Gastrocnemius medialis (tissue), 4 donors: ENCODE measurements at regions not wholly inside any gene's neighbourhood (a gene's known extent, or its start where the extent isn't known, plus 50 kb on each side); places are given as distances from the start of the nearest gene placed in this dataset.

Experiments used
- POLR2A ChIP-seq, 2 donors: fragments of 450-650 bp; IDR thresholded peaks; one replicate each; pipeline ENCODE4 v1.6.1; 2017; ENCODE audit warnings: antibody characterized with exemption in 2 of 2, mild to moderate bottlenecking in 2 of 2, moderate library complexity in 2 of 2
- TF ChIP-seq, protein P1 (sequence below), 5 experiments: fragments of 450-650 bp in 3 of 5; fragments of 200-600 bp in 2 of 5; sonication (generic) in 2 of 5; IDR thresholded peaks in 4 of 5; conservative IDR thresholded peaks in 1 of 5; 1 replicate in 4 of 5; 2 replicates in 1 of 5; pipeline ENCODE4 v1.5.1; 2016 to 2019; ENCODE audit warnings: antibody characterized with exemption in 5 of 5, mild to moderate bottlenecking in 3 of 5, moderate library complexity in 3 of 5

DNA sequence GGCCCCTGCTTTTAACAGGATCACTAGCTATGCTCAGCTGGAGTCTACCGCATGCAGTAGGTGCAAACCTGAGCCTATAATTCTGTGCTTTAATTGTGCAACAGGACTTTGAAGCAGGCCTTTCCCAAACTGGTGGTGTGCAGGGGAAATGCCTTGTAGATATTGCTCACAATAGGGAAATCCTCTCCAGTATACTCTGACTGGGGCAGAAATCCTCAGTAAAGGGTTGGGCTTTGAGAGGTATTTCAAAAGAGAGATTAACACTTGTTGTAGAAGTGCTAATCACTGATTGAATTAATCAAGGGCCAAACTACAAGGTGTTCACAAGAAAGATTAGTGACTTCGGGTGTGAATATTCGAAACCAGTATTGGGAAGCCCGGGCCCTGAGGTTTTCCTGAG is 58.5 kb upstream of the EXOC6 start:
- TF ChIP-seq, protein P1, sequence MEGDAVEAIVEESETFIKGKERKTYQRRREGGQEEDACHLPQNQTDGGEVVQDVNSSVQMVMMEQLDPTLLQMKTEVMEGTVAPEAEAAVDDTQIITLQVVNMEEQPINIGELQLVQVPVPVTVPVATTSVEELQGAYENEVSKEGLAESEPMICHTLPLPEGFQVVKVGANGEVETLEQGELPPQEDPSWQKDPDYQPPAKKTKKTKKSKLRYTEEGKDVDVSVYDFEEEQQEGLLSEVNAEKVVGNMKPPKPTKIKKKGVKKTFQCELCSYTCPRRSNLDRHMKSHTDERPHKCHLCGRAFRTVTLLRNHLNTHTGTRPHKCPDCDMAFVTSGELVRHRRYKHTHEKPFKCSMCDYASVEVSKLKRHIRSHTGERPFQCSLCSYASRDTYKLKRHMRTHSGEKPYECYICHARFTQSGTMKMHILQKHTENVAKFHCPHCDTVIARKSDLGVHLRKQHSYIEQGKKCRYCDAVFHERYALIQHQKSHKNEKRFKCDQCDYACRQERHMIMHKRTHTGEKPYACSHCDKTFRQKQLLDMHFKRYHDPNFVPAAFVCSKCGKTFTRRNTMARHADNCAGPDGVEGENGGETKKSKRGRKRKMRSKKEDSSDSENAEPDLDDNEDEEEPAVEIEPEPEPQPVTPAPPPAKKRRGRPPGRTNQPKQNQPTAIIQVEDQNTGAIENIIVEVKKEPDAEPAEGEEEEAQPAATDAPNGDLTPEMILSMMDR (IDR thresholded peaks at IDR 0.05 in 4 of 5, conservative IDR thresholded peaks at IDR 0.05 in 1 of 5), result no peak
- TF ChIP-seq POLR2A (IDR thresholded peaks at IDR 0.05), result no peak
